ENCODE measurements at regions not wholly inside any gene's neighbourhood (a gene's known extent, or its start where the extent isn't known, plus 50 kb on each side); places are given as distances from the start of the nearest gene placed in this dataset.

DNA sequence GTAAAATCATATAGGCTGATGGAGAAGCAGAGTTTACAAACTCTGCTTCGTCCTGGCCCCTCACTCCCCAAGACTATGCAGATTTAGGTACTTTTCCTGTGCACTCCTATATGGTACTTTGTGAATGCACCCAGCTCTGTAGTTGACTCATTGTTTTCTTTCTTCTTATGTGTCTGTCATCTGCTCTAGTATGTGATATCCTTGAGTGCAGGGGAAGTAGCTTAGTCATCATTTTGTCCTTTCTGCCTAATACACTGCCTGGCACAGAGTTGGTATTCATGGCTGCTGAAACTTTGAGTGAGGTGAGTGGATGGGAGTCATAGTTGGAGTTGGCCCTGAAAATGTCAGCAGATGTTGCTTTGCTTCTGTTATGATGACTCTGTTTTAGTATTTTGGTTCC lies 222.6 kb downstream of the RNF144B start:
- Histone ChIP-seq H3K4me3 (ENCODE audit: low read length) (no peak overlapping the region), H3K9ac (ENCODE audit: extremely low read depth, low read length, poor library complexity, severe bottlenecking) (no peak overlapping the region), H3K27me3 (ENCODE audit: control insufficient read depth, insufficient read depth, low read length, poor library complexity, severe bottlenecking) (no peaks in the 10 kb centered on the region), H3K9me3 (ENCODE audit: control insufficient read depth, low read length) (no peaks in the 10 kb centered on the region), H3K36me3 (ENCODE audit: control insufficient read depth, insufficient read depth, low read length) (no peaks in the 10 kb centered on the region), H3K4me1 (ENCODE audit: control insufficient read depth, insufficient read depth, low read length) (no peaks in the 10 kb centered on the region), H3K27ac (ENCODE audit: low read depth, low read length) (no peak overlapping the region)
- no peak for DNase-seq
- WGBS, 2 experiments (ENCODE audit: insufficient coverage in 1 of 2, insufficient read length in 1 of 2), result 78 to 88% methylated on average over 1 of the region's 1 CpG
- H3K4me3 Mint-ChIP-seq, result no peak overlapping the region
- no peaks in the 10 kb centered on the region for H3K4me1 Mint-ChIP-seq
- H3K27ac Mint-ChIP-seq, result no peak overlapping the region
- TF ChIP-seq CTCF (conservative IDR thresholded peaks at IDR 0.05), result no peak
- no peaks in the 10 kb centered on the region for H3K27me3 Mint-ChIP-seq (ENCODE audit: insufficient read depth)
- H3K36me3 Mint-ChIP-seq (ENCODE audit: low read depth), result no peaks in the 10 kb centered on the region
- no peaks in the 10 kb centered on the region for H3K9me3 Mint-ChIP-seq

DNA sequence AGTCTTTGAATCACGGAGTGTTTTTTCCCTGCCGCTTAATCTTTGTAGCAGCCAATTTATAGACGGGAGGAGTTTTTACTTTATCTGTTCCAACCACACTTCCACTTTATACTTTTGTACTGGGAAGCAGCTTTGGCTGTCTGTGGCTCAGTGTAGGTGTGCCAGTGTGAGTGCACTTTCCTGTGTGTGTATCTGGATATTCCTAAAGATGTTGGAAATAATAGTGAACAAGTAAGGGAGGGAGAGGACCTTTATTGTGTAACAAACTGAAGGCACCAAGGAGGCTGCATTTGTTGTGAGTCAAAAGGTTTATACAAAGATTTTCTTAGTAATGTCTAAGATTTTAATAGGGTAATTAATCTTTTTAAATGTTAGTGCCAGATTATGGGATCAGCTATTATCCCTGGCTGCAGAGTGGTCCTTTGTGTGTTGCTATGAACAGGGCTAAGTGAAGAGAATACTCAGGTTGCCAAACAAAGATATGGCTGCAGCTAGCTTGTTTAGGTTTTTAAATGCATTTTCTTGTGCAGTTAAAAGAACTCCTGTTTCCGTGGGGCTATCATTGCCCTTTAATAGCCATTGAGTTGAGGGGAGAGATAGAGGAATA lies 226.3 kb downstream of the RNF144B start:
- no peak for TF ChIP-seq CTCF (conservative IDR thresholded peaks at IDR 0.05)

DNA sequence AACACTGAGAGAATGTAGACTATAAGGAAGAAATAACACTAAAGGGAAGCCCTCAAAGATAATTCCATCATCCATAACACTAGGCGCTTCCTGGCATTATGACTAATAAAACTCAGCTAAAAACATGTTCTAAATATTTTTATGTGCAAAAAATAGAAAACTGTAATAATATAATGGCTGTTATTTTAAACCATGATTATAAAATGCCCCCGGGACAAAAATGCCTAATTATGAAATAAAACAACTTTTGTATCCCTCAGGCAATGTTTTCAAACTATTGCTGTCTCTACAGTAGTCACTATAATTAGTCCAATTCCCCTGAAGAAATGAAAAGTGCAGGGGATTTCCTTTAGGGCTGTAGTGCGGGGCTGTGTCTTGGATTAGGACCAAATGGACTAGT lies 242.4 kb downstream of the RNF144B start:
- no peaks in the 10 kb centered on the region for H3K4me1 ChIP-seq (ENCODE audit: control insufficient read depth, insufficient read depth, low read length)
- no peaks in the 10 kb centered on the region for H3K9me3 ChIP-seq (ENCODE audit: control insufficient read depth, low read length)
- H3K4me3 ChIP-seq (ENCODE audit: low read length), result no peak overlapping the region
- Mint-ChIP-seq H3K36me3 (ENCODE audit: low read depth) (no peaks in the 10 kb centered on the region), H3K9me3 (no peaks in the 10 kb centered on the region), H3K27me3 (ENCODE audit: insufficient read depth) (no peaks in the 10 kb centered on the region), H3K4me1 (no peaks in the 10 kb centered on the region), H3K4me3 (no peak overlapping the region), H3K27ac (no peak overlapping the region)
- 83 to 92% methylated on average over 1 to 3 of the region's 3 CpGs for WGBS, 2 experiments (ENCODE audit: insufficient coverage in 1 of 2, insufficient read length in 1 of 2)
- DNase-seq, result no peak
- TF ChIP-seq CTCF (conservative IDR thresholded peaks at IDR 0.05), result no peak
- H3K27me3 ChIP-seq (ENCODE audit: control insufficient read depth, insufficient read depth, low read length, poor library complexity, severe bottlenecking), result no peaks in the 10 kb centered on the region
- no peak overlapping the region for H3K9ac ChIP-seq (ENCODE audit: extremely low read depth, low read length, poor library complexity, severe bottlenecking)
- no peaks in the 10 kb centered on the region for H3K36me3 ChIP-seq (ENCODE audit: control insufficient read depth, insufficient read depth, low read length)
- no peak overlapping the region for H3K27ac ChIP-seq (ENCODE audit: low read depth, low read length)

More for the DNA sequence above, 226.3 kb downstream of the RNF144B start:
- no peaks in the 10 kb centered on the region for H3K4me1 Mint-ChIP-seq
- 79 to 100% methylated on average over 1 to 4 of the region's 4 CpGs for WGBS, 2 experiments (ENCODE audit: insufficient coverage in 1 of 2, insufficient read length in 1 of 2)
- Histone ChIP-seq H3K4me3 (ENCODE audit: low read length) (no peak overlapping the region), H3K27ac (ENCODE audit: low read depth, low read length) (no peak overlapping the region), H3K4me1 (ENCODE audit: control insufficient read depth, insufficient read depth, low read length) (no peaks in the 10 kb centered on the region), H3K36me3 (ENCODE audit: control insufficient read depth, insufficient read depth, low read length) (no peaks in the 10 kb centered on the region), H3K27me3 (ENCODE audit: control insufficient read depth, insufficient read depth, low read length, poor library complexity, severe bottlenecking) (no peaks in the 10 kb centered on the region), H3K9ac (ENCODE audit: extremely low read depth, low read length, poor library complexity, severe bottlenecking) (no peak overlapping the region), H3K9me3 (ENCODE audit: control insufficient read depth, low read length) (peaks cover 5% of the 10 kb centered on the region)
- H3K9me3 Mint-ChIP-seq, result peaks cover 15% of the 10 kb centered on the region
- no peaks in the 10 kb centered on the region for H3K27me3 Mint-ChIP-seq (ENCODE audit: insufficient read depth)
- no peak overlapping the region for H3K27ac Mint-ChIP-seq
- DNase-seq, result no peak
- H3K36me3 Mint-ChIP-seq (ENCODE audit: low read depth), result no peaks in the 10 kb centered on the region
- H3K4me3 Mint-ChIP-seq, result no peak overlapping the region

Data from endodermal cell (in vitro differentiated cells).